ENCODE measurements at regions not wholly inside any gene's neighbourhood (a gene's known extent, or its start where the extent isn't known, plus 50 kb on each side); places are given as distances from the start of the nearest gene placed in this dataset.

GRCh38 chr10:78869508-78870454 is 199.0 kb upstream of the ZMIZ1 start:
- no peak for DNase-seq (ENCODE audit: low read depth)

DNA sequence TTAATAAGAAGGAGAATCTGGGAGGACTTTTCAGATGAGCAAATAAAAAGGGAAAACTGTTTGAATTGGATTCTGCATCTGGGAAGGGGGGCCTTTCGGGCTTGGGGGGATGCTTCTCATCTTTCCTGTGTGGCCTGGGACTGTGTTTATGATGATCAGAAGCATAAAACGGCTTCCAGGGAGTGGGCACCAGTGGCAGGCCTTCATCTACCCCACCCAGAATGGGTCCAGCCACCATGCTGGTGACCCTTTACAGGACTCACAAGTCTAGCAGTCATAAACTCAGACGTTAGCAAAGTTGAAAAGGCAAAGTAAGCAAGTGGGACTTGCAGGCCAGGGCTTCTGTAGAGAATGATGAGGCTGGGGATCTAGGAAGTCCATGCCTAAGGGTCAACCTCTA is 198.3 kb upstream of the ZMIZ1 start:
- DNase-seq (ENCODE audit: low read depth) = no peak

DNA sequence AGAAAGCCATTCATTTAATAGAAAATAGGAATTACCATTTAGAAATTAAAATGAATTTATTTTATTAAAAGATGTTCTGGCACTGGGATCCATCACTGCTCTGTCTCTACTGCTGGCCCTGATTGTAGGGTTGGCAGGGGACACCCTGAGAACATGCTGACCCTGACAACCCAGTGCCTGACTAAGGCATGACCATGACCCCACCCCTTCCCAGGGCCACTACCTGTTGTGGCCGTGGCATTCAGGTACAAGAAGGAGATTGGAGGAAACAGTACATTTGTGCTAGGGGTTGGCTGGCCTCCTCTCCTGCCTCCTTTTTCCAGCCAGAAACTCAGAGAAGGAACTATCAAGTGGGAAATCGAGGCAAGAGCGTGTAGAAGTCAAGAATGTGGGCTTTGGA is 197.0 kb upstream of the ZMIZ1 start:
- DNase-seq (ENCODE audit: low read depth) = no peak

DNA sequence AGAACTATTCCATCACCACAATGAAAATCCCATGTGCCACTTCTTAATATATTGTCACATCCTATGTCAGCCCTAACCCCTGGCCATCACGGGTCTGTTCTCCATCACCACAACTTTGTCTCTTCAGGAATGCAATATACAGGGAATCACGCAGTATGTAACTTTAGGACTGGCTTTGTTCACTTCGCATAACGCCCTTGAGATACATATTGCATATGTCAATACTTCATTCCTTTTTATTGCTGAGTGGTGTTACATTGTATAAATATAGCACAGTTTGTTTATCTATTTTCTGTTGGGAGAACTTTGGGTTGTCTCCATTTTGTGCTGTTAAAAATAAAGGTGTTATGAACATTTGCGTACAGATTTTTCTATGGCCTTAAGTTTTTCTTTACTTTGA is 195.4 kb upstream of the ZMIZ1 start:
- DNase-seq (ENCODE audit: low read depth) = no peak

- no peak for DNase-seq (ENCODE audit: low read depth)
These were observed 193.4 kb upstream of the ZMIZ1 start for GRCh38 chr10:78875331-78875877.

DNA sequence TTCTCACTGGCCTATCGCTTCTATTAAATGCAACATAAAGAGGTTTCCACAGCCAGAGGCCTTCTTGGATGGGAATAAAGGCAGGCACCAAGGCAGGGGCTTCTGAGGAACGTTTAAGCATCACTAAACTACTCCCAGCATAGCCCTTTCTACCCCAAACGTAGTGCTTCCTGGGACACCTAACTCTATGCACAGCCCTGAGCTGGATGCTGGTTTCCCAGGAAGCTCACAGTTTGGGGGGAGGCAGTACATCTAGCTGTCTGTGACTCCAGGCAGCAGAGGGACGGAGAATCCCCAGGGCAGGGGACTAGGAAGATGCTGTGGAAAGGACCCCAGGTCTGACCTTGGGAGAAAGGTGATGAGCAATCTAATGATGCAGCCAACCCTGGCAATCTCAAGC is 192.8 kb upstream of the ZMIZ1 start:
- no peak for DNase-seq (ENCODE audit: low read depth)

- DNase-seq (ENCODE audit: low read depth) = no peak
These were observed 192.3 kb upstream of the ZMIZ1 start for GRCh38 chr10:78876449-78876848.

DNA sequence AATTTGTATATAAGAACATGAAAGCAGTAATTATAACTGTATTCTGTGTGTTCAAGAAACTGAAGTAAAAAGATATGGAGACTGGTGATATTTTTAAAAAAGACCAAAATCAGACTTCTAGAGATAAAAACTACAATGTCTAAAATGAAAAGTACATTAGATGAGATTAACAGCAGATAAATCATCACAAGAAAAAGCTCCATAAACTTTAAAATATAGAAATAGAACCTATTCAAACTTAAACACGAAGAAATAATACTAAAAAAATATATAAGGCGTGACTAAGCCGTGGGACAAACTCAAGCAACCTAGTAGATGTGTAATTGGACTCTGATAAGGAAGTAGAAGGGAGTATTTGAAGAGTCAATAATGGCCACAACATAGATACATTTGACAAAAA is 189.1 kb upstream of the ZMIZ1 start:
- no peak for DNase-seq (ENCODE audit: low read depth)

DNA sequence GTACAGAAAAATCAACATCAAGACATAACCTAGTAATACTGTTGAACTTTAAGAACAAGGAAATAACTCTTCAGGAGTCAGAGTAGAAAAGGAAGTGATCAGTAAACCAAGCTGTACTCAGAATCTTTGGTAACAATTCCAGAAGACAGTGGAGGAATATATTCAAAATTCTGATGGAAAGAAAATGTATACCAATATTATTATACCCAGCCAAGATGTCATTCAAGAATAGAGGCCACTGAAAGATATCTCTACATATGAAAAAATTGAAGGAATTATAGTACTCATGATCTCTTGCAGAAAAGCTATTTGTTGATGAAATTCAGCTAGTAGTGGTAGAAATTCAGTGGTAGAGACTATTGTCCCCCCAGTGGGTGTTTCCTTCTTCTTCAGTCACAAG is 182.6 kb upstream of the ZMIZ1 start:
- DNase-seq (ENCODE audit: low read depth) = no peak

DNA sequence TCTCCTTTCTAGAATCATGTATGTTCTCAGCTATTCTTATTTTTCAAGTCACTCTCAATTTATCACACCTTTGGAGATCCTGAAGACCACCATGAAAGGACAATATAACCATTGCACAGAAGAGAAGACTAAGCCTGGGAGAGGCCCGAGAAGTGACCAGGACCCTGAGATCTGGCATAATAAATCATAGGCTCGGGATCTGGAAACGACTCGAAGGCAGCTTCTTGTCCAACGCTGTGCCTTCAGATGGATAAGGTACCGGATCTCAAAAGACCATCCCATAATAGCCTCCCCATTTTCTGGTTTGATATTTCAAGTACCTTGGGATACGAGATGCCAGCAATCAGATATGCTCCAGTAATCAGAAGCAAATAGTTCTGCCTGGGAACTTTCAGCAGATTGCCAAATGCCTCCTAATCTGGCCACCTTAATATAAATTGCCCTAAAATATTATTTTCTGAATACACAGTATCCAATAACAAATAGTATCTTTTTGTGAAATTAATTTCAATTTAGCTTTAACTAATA is 179.2 kb upstream of the ZMIZ1 start:
- DNase-seq (ENCODE audit: low read depth) = no peak

DNA sequence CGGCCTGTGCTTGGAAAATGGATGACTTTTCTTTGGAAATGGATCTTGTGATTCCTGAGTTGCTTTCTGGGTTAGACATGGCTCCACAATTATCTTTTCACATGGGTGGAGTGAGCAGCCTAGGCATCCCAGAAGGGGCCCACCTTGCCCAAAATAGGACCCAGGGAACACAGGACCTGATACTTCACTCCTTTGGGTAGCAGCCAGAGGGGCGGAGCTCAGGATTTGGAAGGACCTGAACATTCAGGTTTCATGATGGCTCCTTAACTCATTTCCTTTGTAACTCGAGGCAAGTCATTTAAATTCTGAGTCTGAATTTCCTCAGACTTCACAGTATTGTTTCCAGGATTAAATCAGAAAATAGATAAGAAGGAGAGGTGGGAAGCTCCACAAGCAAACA is 178.3 kb upstream of the ZMIZ1 start:
- DNase-seq (ENCODE audit: low read depth) = no peak

DNA sequence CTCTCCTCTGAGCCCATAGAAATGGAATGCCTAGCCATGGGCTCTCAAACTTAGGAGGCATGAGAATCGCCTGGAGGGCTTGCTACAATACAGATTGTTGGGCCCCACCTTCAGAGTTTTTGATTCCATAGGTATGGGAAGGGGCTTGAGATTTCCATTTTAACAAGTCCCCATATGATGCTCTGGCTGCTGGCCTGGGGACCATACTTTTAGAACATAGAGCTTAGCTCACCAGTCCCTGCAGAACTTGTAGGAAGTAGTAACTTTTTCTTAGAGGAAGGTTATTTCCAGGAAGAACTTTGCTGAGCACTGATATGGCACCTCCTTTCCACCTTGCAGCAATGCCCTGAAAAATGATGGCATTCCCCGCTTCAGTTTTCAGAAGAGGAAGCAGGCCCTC is 177.0 kb upstream of the ZMIZ1 start:
- no peak for DNase-seq (ENCODE audit: low read depth)

GRCh38 chr10:78892338-78893176 is 176.2 kb upstream of the ZMIZ1 start:
- DNase-seq (ENCODE audit: low read depth) = no peak

GRCh38 chr10:78893217-78893616 is 175.5 kb upstream of the ZMIZ1 start:
- no peak for DNase-seq (ENCODE audit: low read depth)

DNA sequence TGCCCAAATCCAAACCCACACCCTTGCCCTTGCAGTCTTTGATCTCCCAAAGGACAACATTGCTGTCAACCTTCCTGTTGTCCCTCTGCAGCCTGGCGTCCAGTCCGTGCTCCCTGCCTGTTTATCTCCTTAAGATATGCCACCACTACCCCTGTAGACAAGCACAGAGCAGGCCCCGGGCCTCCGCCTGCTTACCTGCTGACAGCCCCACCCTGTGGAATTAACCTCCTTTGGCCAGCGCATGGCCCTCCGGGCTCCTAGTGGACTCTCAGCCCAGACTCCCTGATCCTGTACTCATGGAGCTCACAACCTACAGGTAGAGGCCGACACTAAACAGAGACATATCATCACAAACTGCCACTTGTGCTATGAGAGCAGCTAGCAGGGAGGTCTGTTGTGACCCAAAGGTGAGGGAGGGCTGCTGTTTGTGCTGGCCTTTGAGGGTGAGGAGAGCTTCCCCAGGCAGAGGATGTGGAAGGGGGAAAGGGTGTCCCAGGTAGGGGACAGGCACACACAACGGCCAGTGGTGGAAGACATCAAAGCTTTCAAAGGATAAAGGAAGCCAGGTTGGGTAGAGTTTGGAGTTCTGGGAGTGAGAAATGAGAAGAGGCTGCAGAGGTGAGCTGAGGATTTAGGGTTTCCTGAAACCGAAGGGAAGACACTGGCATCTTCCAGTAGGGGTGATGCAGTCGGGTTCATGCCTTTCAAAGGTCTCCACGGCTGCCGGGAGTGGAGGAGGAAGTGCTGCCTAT is 174.5 kb upstream of the ZMIZ1 start:
- no peak for DNase-seq (ENCODE audit: low read depth)

DNA sequence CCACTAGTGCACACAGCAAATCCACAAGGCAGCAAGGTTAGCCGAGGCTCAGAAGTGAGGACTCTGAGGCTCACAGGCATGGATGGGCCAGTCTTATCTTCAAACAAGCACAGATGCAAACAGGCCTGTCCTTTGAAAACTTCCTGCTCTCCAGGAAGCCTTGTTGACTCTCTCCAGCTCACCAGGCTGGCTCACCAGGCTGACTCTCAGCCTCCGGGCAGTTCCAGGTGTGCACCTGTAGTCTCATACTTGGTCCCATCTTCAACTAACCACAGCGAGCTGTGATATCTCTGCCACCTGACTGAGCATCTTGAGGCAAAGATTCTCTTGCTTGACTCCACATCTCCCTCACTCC is 173.9 kb upstream of the ZMIZ1 start:
- DNase-seq (ENCODE audit: low read depth) = no peak

GRCh38 chr10:78895469-78895868 is 173.3 kb upstream of the ZMIZ1 start:
- no peak for DNase-seq (ENCODE audit: low read depth)

DNA sequence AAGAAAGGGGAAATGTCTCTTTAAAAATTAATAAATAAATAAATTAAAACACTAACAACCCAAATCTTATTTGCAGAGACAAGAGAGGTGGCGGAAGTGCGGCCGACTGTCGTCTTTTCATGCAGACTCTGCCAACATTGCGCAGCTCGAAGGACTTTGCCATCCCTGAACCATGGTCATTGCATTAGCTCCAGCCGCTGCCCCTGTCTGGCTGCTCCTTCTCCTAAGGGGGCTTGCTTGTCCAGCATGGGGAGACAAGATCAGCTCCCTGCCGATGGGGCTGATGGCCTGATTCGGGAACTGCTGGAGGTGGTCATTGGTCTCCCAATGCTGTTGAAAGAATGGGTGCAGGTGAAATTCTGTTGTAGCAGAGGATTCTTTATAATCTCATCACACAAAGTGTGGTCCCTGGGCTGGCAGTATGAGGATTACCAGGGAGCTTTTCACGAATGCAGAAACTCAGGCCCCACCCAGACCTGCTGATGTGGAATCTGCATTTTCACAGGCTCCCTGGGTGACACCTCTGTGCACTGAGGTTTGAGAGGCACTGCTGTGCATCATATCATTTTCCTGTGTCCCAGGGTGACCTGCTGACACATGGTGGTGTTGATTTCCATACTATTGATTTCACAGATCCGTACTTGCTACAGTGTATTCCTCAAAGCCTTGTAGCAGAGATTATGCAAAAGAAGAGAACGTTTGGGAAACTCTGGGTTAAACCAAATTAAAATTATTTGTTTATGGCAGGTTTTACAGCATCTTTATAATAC is 172.4 kb upstream of the ZMIZ1 start:
- no peak for DNase-seq (ENCODE audit: low read depth)

- DNase-seq (ENCODE audit: low read depth) = no peak
These were observed 170.2 kb upstream of the ZMIZ1 start for GRCh38 chr10:78898341-78899097.

- DNase-seq (ENCODE audit: low read depth) = no peak
These were observed 169.5 kb upstream of the ZMIZ1 start for GRCh38 chr10:78899098-78899754.

All from Daoy (cell line).